Psoas muscle (tissue), 7 donors: ENCODE measurements at regions not wholly inside any gene's neighbourhood (a gene's known extent, or its start where the extent isn't known, plus 50 kb on each side); places are given as distances from the start of the nearest gene placed in this dataset.
"Not testable (repeated sequence)": the region's sequence is repeated elsewhere in the genome, so short reads cannot be mapped to it uniquely, and the experiment has no call there.

Source experiments
- ATAC-seq, 4 donors: fragments of 200-7000 bp; cut with Tn5 transposase; one replicate each; pipeline ENCODE4 v1.9.1; 2020; ENCODE audit warnings: moderate library complexity in 3 of 4, mild to moderate bottlenecking in 2 of 4
- DNase-seq, 2 donors: peaks; one replicate each; pipeline ENCODE4 v3.0.0-alpha.2; 2020
- H3K27ac ChIP-seq: fragments of 200-600 bp; one replicate; pipeline ENCODE4 v1.8.0; 2022
- H3K27me3 ChIP-seq, 3 donors: fragments of 200-600 bp in 1 of 3; one replicate each; pipeline versions ENCODE4 v1.6.1 to v1.8.0; 2013 to 2022; ENCODE audit warnings: low read length in 2 of 3, mild to moderate bottlenecking in 2 of 3, moderate library complexity in 1 of 3; ENCODE audit not compliant: insufficient read depth in 3 of 3
- H3K36me3 ChIP-seq, 2 donors: fragments of 200-600 bp in 1 of 2; one replicate each; pipeline versions ENCODE4 v1.6.1 to v1.8.0; 2013 to 2022; ENCODE audit warnings: low read depth in 1 of 2, mild to moderate bottlenecking in 1 of 2, moderate library complexity in 1 of 2; ENCODE audit not compliant: insufficient read depth in 1 of 2
- H3K4me1 ChIP-seq: fragments of 200-600 bp; one replicate; pipeline ENCODE4 v1.8.0; 2022
- H3K4me3 ChIP-seq: fragments of 200-600 bp; one replicate; pipeline ENCODE4 v1.8.0; 2022; ENCODE audit warnings: mild to moderate bottlenecking
- H3K9me3 ChIP-seq: fragments of 200-600 bp; one replicate; pipeline ENCODE4 v1.8.0; 2022
- CTCF ChIP-seq: fragments of 200-600 bp; IDR thresholded peaks from one replicate; pipeline ENCODE4 v1.8.0; 2022; ENCODE audit warnings: antibody characterized with exemption
- WGBS, 3 donors: extraction: QIAGEN DNeasy Blood & Tissue Kit; methylation state at CpG; one replicate each; pipeline versions ENCODE4 v1.1.6 to v1.1.7; 2013; 5-methylcytosine and 5-hydroxymethylcytosine counted together
- intact Hi-C, 2 donors: fragments of 100-400 bp; cut with DNase I; formaldehyde crosslinking; loops; one replicate each; pipeline versions ENCODE4 v1.11.0 to v1.14.2; 2022
- donor health status: healthy with polysubstance abuse.
- donor health status: DM: no; HTN: no; CAD: no; lungs with moderate emphysema.
- donor health status: Bipolar disorder and iron deficiency.
- donor health status: healthy.
- donor health status: DM: yes; HTN: yes; CAD: no.
- donor health status: DM: no; HTN: no; CAD: no.
- donor health status: DM: yes; HTN: yes; CAD: no.

- Histone ChIP-seq H3K9me3 (no peaks in the 10 kb centered on the region), H3K36me3 (no peaks in the 10 kb centered on the region), H3K27me3 (no peaks in the 10 kb centered on the region), H3K4me1 (no peaks in the 10 kb centered on the region), H3K27ac (no peak overlapping the region), H3K4me3 (no peak overlapping the region)
- ATAC-seq (no peak), DNase-seq (no peak)
- intact Hi-C loops = no loop called here
- no peak for TF ChIP-seq CTCF
- WGBS, 3 donors = 89 to 93% (median 91%) methylated on average over 2 of the region's 2 CpGs
Measured at GRCh38 chr14:82963756-82964155, 1430.1 kb upstream of the SEL1L start.

- ATAC-seq (no peak), DNase-seq (no peak)
- 57 to 61% (median 60%) methylated on average over 5 of the region's 5 CpGs for WGBS, 3 donors
- no peaks in the 10 kb centered on the region for H3K36me3 ChIP-seq
- H3K27me3 ChIP-seq = peaks cover 0 to 2% (median 0%) of the 10 kb centered on the region in 3 donors
- no peak overlapping the region for H3K27ac ChIP-seq
- no peak for TF ChIP-seq CTCF
- intact Hi-C loops = no loop called here
- no peak overlapping the region for H3K4me3 ChIP-seq
- no peaks in the 10 kb centered on the region for H3K4me1 ChIP-seq
- H3K9me3 ChIP-seq = no peaks in the 10 kb centered on the region
Measured at GRCh38 chr14:82987502-82988124, 1454.0 kb upstream of the SEL1L start.

GRCh38 chr14:82994547-82994946 is 1460.9 kb upstream of the SEL1L start:
- H3K36me3 ChIP-seq, H3K9me3 ChIP-seq, H3K4me1 ChIP-seq, DNase-seq, H3K4me3 ChIP-seq, H3K27me3 ChIP-seq, H3K27ac ChIP-seq, intact Hi-C loops, ATAC-seq: not testable (repeated sequence)
- WGBS, 3 donors = 89 to 93% (median 92%) methylated on average over 8 of the region's 8 CpGs

GRCh38 chr14:82999802-83000201 is 1466.1 kb upstream of the SEL1L start:
- intact Hi-C loops = no loop called here

GRCh38 chr14:83004456-83005006 is 1470.9 kb upstream of the SEL1L start:
- H3K4me3 ChIP-seq = no peak overlapping the region
- no peaks in the 10 kb centered on the region for H3K9me3 ChIP-seq

More at GRCh38 chr14:82999802-83000201, 1466.1 kb upstream of the SEL1L start:
- Histone ChIP-seq H3K27ac (no peak overlapping the region), H3K36me3 (no peaks in the 10 kb centered on the region), H3K27me3 (no peaks in the 10 kb centered on the region), H3K4me3 (no peak overlapping the region), H3K4me1 (no peaks in the 10 kb centered on the region), H3K9me3 (no peaks in the 10 kb centered on the region)
- no peak for ATAC-seq
- no peak for TF ChIP-seq CTCF
- no peak for DNase-seq

More at GRCh38 chr14:83004456-83005006, 1470.9 kb upstream of the SEL1L start:
- intact Hi-C loops = no loop called here
- no peak overlapping the region for H3K27ac ChIP-seq
- DNase-seq (no peak), ATAC-seq (no peak)
- no peaks in the 10 kb centered on the region for H3K4me1 ChIP-seq
- no peak for TF ChIP-seq CTCF
- 31 to 54% (median 31%) methylated on average over 2 of the region's 2 CpGs for whole genome bisulfite sequencing, 3 donors
- no peaks in the 10 kb centered on the region for H3K27me3 ChIP-seq
- no peaks in the 10 kb centered on the region for H3K36me3 ChIP-seq
